ENCODE measurements at regions not wholly inside any gene's neighbourhood (a gene's known extent, or its start where the extent isn't known, plus 50 kb on each side); places are given as distances from the start of the nearest gene placed in this dataset.

DNA sequence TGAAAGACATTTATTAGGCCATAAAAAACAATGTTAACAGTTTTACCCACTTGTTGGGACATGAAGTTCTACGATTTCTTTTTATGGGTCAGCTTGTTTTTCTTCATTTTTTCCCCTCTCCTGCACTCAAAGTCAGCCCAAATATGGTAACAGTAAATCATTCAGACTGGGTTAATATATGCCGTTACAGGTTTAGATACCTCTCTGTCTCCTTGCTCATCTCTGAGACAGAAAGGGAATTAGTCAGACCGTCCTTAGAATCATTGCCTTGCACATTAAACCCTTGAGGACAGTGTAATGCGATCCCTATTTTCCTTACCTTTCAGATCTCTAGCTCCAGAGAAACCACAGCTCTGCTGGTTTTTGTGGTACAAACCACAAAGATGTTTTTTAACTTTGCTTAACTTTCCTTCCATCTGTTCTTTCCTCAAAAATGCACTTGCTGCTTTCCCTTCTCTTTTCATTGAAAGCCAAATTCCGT, 613.3 kb downstream of the PLPP3 start:
- intact Hi-C loops (cut with DNase I): no loop called here
- no peak overlapping the region for H3K27ac ChIP-seq
- no peaks in the 10 kb centered on the region for H3K27me3 ChIP-seq
- TF ChIP-seq POLR2A (IDR thresholded peaks at IDR 0.05): no peak
- TF ChIP-seq, protein P1, sequence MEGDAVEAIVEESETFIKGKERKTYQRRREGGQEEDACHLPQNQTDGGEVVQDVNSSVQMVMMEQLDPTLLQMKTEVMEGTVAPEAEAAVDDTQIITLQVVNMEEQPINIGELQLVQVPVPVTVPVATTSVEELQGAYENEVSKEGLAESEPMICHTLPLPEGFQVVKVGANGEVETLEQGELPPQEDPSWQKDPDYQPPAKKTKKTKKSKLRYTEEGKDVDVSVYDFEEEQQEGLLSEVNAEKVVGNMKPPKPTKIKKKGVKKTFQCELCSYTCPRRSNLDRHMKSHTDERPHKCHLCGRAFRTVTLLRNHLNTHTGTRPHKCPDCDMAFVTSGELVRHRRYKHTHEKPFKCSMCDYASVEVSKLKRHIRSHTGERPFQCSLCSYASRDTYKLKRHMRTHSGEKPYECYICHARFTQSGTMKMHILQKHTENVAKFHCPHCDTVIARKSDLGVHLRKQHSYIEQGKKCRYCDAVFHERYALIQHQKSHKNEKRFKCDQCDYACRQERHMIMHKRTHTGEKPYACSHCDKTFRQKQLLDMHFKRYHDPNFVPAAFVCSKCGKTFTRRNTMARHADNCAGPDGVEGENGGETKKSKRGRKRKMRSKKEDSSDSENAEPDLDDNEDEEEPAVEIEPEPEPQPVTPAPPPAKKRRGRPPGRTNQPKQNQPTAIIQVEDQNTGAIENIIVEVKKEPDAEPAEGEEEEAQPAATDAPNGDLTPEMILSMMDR (IDR thresholded peaks at IDR 0.05): no peak
- no peak for DNase-seq
- ATAC-seq: no peak
- 47% methylated on average over 5 of the region's 5 CpGs for WGBS (ENCODE audit: insufficient coverage, low coverage, low lambda C conversion rate, missing lambda C conversion rate)
- H3K9me3 ChIP-seq: no peaks in the 10 kb centered on the region
- H3K4me3 ChIP-seq: no peak overlapping the region
- H3K36me3 ChIP-seq: no peaks in the 10 kb centered on the region
- no peaks in the 10 kb centered on the region for H3K4me1 ChIP-seq

- Histone ChIP-seq H3K36me3 (no peaks in the 10 kb centered on the region), H3K9me3 (no peaks in the 10 kb centered on the region), H3K4me1 (no peaks in the 10 kb centered on the region), H3K27ac (no peak overlapping the region), H3K27me3 (no peaks in the 10 kb centered on the region), H3K4me3 (no peak overlapping the region)
- 44% methylated on average over 2 of the region's 2 CpGs for WGBS (ENCODE audit: insufficient coverage, low coverage, low lambda C conversion rate, missing lambda C conversion rate)
- ATAC-seq: no peak
- DNase-seq: no peak
- TF ChIP-seq POLR2A (IDR thresholded peaks at IDR 0.05): no peak
- TF ChIP-seq, protein P1 (IDR thresholded peaks at IDR 0.05): no peak
- intact Hi-C loops (cut with DNase I): no loop called here
These were observed 616.9 kb downstream of the PLPP3 start for GRCh38 chr1:55962472-55962871.

DNA sequence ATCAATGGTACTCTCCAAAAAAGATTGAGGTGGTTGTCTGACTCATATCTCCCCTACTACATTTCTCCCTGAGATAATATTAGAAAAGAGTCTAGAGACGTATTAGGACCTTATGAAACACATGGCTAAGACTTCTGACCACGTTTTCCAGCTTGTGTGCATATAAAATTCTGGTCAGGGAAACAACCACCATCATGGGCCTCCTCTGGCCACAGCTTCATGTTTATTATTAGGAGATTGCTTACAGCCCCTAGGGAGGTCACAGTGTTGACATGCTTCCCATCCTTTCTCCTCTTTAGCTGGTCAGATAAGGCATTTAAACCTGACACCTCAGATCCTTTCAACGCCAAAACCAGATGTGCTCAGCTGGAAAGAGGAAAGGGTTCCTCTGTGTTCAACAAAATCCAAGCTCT, 620.2 kb downstream of the PLPP3 start:
- no peak for DNase-seq
- no peaks in the 10 kb centered on the region for H3K27me3 ChIP-seq

DNA sequence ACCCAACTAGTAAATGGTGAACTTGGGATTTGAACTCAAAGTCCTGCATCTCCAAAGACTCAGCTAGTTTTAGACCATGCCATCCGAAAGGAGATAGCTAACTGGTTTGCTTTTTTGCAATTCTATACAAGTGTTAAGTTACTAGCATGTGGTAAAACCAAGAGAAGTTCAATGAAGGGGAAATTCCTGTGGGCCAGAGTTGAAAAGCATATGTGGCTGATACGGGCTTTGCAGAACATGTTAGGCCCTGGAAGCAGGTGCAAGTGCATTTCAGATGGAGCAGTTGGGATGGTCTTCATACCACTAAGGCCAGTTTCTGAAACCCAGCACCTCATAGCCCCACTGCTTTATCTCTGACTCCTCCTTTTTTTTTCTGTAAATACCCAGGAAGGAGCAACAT, 620.9 kb downstream of the PLPP3 start:
- intact Hi-C loops (cut with DNase I): no loop called here

More for the DNA sequence above, 620.2 kb downstream of the PLPP3 start:
- 57% methylated on average over 2 of the region's 3 CpGs for WGBS (ENCODE audit: insufficient coverage, low coverage, low lambda C conversion rate, missing lambda C conversion rate)
- no peaks in the 10 kb centered on the region for H3K9me3 ChIP-seq
- ATAC-seq: no peak
- no peak overlapping the region for H3K27ac ChIP-seq
- no peaks in the 10 kb centered on the region for H3K4me1 ChIP-seq
- intact Hi-C loops (cut with DNase I): no loop called here
- TF ChIP-seq, protein P1 (IDR thresholded peaks at IDR 0.05): no peak
- TF ChIP-seq POLR2A (IDR thresholded peaks at IDR 0.05): no peak
- H3K4me3 ChIP-seq: no peak overlapping the region
- no peaks in the 10 kb centered on the region for H3K36me3 ChIP-seq

More for the DNA sequence above, 620.9 kb downstream of the PLPP3 start:
- H3K4me1 ChIP-seq: no peaks in the 10 kb centered on the region
- no peak for ATAC-seq
- 68% methylated on average over 2 of the region's 2 CpGs for WGBS (ENCODE audit: insufficient coverage, low coverage, low lambda C conversion rate, missing lambda C conversion rate)
- no peaks in the 10 kb centered on the region for H3K36me3 ChIP-seq
- no peak for TF ChIP-seq POLR2A (IDR thresholded peaks at IDR 0.05)
- TF ChIP-seq, protein P1 (IDR thresholded peaks at IDR 0.05): no peak
- DNase-seq: no peak
- H3K9me3 ChIP-seq: no peaks in the 10 kb centered on the region
- no peak overlapping the region for H3K4me3 ChIP-seq
- no peak overlapping the region for H3K27ac ChIP-seq
- H3K27me3 ChIP-seq: no peaks in the 10 kb centered on the region
